ENCODE measurements at regions not wholly inside any gene's neighbourhood (a gene's known extent, or its start where the extent isn't known, plus 50 kb on each side); places are given as distances from the start of the nearest gene placed in this dataset.

DNA sequence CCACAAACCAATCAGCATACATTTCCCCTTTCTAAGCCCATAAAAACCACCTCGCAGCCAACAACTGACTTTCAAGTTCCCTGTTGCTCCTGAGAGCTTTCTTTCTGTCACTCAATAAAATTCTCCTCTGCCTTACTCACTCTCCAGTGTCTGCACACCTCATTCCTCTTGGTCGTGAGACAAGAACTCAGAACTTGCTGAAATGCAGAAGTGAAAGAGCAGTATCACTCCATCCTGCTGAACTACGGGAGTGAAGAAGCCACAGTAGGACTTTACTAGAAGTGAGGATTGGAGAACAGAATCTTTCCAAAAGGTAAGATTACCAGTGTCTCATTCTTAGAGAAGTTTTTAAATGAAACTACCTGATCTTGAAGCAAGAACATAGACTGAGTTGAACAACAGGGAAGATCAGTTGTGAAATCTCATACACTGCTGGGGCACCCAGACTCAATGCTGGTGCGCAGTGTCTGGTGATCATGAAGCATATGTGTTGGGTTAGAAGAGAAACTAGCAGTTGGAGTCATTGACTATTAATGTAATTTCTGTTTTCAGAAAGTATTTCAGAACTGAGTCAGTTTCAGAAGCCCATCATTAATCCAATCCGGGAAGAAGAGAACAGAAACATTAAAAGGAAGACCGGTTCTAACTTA lies 726.9 kb upstream of the TMPRSS15 start:
- no peak for DNase-seq (ENCODE audit: low spot score)
- in situ Hi-C loops (cut with MboI; ENCODE audit: low sequenced_read_pairs, unreplicated experiment): no loop called here
- TF ChIP-seq, protein P1, sequence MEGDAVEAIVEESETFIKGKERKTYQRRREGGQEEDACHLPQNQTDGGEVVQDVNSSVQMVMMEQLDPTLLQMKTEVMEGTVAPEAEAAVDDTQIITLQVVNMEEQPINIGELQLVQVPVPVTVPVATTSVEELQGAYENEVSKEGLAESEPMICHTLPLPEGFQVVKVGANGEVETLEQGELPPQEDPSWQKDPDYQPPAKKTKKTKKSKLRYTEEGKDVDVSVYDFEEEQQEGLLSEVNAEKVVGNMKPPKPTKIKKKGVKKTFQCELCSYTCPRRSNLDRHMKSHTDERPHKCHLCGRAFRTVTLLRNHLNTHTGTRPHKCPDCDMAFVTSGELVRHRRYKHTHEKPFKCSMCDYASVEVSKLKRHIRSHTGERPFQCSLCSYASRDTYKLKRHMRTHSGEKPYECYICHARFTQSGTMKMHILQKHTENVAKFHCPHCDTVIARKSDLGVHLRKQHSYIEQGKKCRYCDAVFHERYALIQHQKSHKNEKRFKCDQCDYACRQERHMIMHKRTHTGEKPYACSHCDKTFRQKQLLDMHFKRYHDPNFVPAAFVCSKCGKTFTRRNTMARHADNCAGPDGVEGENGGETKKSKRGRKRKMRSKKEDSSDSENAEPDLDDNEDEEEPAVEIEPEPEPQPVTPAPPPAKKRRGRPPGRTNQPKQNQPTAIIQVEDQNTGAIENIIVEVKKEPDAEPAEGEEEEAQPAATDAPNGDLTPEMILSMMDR (IDR thresholded peaks at IDR 0.05; ENCODE audit: borderline replicate concordance, control extremely low read depth, extremely low read depth, insufficient read depth, missing control alignments): no peak

DNA sequence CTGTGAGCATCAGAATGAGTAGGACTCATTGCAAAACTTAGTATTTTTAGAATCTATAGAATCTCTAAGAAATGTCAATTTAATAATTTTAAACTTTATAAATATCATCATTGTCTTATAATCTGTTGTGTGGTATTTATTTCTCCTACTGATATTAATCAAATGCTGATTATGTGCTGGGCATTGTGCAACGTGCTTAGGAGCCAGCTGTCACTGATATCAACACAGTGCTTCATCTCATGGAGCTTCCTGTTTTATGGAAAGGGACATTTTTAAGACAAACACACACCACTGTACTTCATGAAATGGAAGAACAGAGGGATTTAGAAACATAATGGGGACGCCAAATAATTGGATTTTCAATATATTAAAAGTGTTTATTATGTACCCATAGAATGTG lies 737.9 kb upstream of the TMPRSS15 start:
- no peak for DNase-seq (ENCODE audit: low spot score)
- in situ Hi-C loops (cut with MboI; ENCODE audit: low sequenced_read_pairs, unreplicated experiment): no loop called here
- TF ChIP-seq, protein P1 (IDR thresholded peaks at IDR 0.05; ENCODE audit: borderline replicate concordance, control extremely low read depth, extremely low read depth, insufficient read depth, missing control alignments): no peak

DNA sequence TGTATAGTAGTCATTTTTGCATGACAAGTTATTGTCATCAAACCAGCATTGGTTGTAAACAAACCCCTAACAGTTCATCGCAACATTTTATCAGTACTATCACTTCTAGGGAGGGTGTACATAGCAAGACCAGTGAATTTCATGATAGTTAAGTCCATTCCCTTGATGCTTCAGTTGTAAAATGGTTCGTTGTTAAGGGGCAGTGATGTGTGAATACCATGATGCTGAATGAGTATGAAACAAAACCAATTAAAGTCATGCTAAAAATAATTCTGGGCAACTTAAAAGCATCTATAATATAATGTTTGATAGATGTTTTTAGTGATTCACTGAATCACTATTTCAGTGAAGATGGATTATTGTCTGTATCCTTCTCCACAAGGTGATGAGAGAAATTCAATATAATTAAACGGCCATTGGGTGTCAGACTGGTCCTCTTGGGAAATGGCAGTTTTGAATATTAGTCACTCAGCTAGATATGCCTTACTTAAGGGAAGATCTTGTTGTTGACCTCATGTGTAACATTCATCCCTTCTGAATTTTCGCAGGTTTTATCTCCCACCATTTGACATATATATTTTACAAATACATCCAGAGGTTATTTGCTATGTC lies 742.2 kb upstream of the TMPRSS15 start:
- DNase-seq (ENCODE audit: low spot score): no peak
- TF ChIP-seq, protein P1 (IDR thresholded peaks at IDR 0.05; ENCODE audit: borderline replicate concordance, control extremely low read depth, extremely low read depth, insufficient read depth, missing control alignments): no peak
- in situ Hi-C loops (cut with MboI; ENCODE audit: low sequenced_read_pairs, unreplicated experiment): no loop called here

DNA sequence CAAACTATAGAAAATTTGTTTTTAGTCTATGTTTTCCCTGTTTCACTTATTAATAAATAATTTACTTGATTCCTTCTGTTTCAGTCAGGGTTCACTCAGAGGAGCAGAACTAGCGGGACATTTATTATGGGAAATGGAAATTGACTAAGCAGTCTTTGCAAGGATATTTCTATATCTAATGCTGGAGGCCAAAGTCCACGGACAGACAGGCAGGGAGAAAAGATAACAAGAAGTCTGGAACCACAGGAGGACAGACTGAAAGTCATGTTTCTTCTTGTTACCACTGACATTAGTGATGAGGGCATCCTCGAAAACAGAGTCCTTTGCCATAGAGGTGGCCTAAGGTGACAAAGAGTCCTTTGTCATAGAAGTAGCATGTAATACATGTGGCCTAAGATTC lies 744.5 kb upstream of the TMPRSS15 start:
- TF ChIP-seq, protein P1 (IDR thresholded peaks at IDR 0.05; ENCODE audit: borderline replicate concordance, control extremely low read depth, extremely low read depth, insufficient read depth, missing control alignments): no peak
- DNase-seq (ENCODE audit: low spot score): no peak
- in situ Hi-C loops (cut with MboI; ENCODE audit: low sequenced_read_pairs, unreplicated experiment): no loop called here

DNA sequence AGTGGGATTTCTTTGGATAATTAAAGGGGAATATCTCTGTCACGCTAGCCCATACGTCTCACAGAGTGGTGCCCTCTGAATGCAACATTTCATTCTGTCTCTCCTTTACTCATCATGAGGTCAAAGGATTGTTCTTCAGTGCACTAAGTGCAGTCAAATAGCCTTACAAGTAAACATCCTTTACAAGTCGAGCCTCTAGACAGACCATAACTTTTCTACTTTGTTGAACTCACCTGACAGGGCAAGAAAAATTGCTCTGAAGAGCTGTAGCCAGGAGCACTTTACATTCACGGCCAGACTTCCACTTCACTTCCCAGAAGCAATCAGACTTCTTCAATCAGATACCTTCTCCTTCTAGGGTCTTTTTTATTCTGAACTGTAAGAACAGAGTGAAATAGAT lies 768.0 kb upstream of the TMPRSS15 start:
- in situ Hi-C loops (cut with MboI; ENCODE audit: low sequenced_read_pairs, unreplicated experiment): no loop called here

DNA sequence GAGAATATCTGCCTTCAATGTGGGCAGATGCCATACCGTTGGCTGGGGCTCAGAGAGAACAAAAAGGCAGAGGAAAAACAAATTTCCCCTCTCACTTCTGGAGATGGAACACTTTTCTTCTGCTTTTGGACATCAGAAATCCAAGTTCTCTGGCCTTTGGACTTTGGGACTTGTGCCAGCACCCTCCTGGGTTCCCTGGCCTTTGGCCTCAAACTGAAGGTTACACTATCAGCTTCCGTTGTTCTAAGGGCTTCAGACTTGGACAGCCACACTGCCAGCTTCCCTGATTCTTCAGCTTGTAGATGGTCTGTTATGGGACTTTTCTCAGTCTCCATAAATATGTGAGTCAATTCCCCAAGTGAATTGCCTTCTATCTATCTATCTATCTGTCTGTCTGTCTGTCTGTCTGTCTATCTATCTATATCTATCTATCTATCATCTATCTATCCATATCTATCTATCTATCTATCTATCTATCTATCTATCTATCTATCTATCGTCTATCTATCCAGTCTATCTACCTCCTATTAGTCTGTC lies 778.1 kb upstream of the TMPRSS15 start:
- TF ChIP-seq, protein P1 (IDR thresholded peaks at IDR 0.05; ENCODE audit: borderline replicate concordance, control extremely low read depth, extremely low read depth, insufficient read depth, missing control alignments): no peak
- in situ Hi-C loops (cut with MboI; ENCODE audit: low sequenced_read_pairs, unreplicated experiment): no loop called here
- no peak for DNase-seq (ENCODE audit: low spot score)

More for the DNA sequence above, 768.0 kb upstream of the TMPRSS15 start:
- no peak for DNase-seq (ENCODE audit: low spot score)
- TF ChIP-seq, protein P1 (IDR thresholded peaks at IDR 0.05; ENCODE audit: borderline replicate concordance, control extremely low read depth, extremely low read depth, insufficient read depth, missing control alignments): no peak
